Esophagus muscularis mucosa (tissue), 3 donors: ENCODE measurements at regions not wholly inside any gene's neighbourhood (a gene's known extent, or its start where the extent isn't known, plus 50 kb on each side); places are given as distances from the start of the nearest gene placed in this dataset.

Experiments used
- POLR2A ChIP-seq: fragments of 450-650 bp; IDR thresholded peaks from one replicate; pipeline ENCODE4 v1.6.1; 2017; ENCODE audit warnings: antibody characterized with exemption, moderate library complexity, mild to moderate bottlenecking, low read depth
- TF ChIP-seq, protein P1 (sequence below), 3 experiments: fragments of 200-600 bp in 2 of 3; fragments of 450-650 bp in 1 of 3; sonication (generic) in 2 of 3; IDR thresholded peaks; one replicate each; pipeline ENCODE4 v1.5.1; 2017 to 2019; ENCODE audit warnings: antibody characterized with exemption in 3 of 3, mild to moderate bottlenecking in 2 of 3, moderate library complexity in 1 of 3

GRCh38 chr5:85304524-85304923 is 919.8 kb upstream of the EDIL3 start:
- TF ChIP-seq, protein P1, sequence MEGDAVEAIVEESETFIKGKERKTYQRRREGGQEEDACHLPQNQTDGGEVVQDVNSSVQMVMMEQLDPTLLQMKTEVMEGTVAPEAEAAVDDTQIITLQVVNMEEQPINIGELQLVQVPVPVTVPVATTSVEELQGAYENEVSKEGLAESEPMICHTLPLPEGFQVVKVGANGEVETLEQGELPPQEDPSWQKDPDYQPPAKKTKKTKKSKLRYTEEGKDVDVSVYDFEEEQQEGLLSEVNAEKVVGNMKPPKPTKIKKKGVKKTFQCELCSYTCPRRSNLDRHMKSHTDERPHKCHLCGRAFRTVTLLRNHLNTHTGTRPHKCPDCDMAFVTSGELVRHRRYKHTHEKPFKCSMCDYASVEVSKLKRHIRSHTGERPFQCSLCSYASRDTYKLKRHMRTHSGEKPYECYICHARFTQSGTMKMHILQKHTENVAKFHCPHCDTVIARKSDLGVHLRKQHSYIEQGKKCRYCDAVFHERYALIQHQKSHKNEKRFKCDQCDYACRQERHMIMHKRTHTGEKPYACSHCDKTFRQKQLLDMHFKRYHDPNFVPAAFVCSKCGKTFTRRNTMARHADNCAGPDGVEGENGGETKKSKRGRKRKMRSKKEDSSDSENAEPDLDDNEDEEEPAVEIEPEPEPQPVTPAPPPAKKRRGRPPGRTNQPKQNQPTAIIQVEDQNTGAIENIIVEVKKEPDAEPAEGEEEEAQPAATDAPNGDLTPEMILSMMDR (IDR thresholded peaks at IDR 0.05) = no peak
- TF ChIP-seq POLR2A = no peak
